ENCODE measurements at regions not wholly inside any gene's neighbourhood (a gene's known extent, or its start where the extent isn't known, plus 50 kb on each side); places are given as distances from the start of the nearest gene placed in this dataset.

GRCh38 chr22:22714600-22715335 lies 70.4 kb downstream of the GGTLC2 start:
- TF ChIP-seq CTCF (IDR thresholded peaks at IDR 0.05) (no peak), EZH2 (IDR thresholded peaks at IDR 0.05) (no peak), EZH2phosphoT487 (IDR thresholded peaks at IDR 0.05) (no peak)

Data from neural progenitor cell (in vitro differentiated cells).